ENCODE measurements at regions not wholly inside any gene's neighbourhood (a gene's known extent, or its start where the extent isn't known, plus 50 kb on each side); places are given as distances from the start of the nearest gene placed in this dataset.

DNA sequence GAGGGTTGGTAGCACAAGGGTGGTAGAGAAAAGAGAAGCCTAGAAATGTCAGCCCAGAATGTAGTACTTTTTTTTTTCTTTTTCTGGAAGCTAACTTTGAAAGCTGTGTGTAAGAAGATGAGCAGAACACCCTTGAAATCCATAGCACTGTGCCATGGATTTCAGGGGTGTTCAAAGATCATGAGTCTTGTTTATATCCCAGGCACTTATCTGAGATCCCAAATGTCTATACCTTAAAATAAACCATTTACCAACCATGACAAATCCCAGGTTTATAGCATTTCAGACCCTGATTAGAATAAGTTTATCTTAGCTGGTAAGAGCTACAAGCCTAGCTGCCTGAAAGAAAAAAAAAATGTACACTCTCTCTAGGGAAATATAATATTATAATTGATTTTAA, 389.9 kb upstream of the ANXA10 start:
- no peak for DNase-seq (ENCODE audit: low spot score)

DNA sequence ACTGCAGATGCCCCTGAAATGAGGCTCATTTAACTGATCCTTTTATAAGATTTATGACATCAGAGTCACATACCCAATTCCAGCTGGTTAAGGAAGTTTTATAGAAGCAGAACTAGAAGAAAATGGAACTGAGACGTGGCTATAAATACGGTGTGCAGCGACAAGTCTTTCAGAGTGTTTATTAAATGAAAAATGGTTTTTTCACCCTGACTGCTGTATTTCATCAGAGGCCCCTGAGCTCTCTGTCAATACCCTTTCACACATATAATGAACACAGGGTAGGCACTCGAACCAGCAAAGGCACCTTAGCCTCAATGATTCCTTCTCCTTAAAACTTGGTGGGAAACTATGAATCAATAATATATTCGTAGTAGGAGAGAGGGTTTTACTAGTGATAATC, 380.8 kb upstream of the ANXA10 start:
- no peak for DNase-seq (ENCODE audit: low spot score)

DNA sequence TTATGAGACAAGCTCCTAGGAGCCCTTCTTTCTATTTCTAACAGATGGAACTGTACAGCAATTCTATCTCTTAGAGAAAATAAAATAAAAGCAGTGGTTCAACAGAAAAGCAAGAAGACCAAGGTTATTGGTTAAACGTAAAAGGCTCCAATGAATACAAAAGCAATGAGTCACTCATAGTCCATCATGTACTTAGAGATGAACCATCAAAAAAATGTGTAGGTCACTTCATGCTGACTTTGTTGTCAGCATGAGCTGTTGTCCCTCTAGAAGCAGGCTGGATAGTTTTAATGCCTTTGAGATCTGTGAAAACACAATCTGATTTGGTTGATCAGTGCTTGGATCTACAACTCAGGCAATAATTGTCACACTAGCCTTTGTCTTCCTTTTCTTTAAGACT, 378.6 kb upstream of the ANXA10 start:
- no peak for DNase-seq (ENCODE audit: low spot score)

- DNase-seq (ENCODE audit: low spot score): no peak
Observed at GRCh38 chr4:167715176-167715575, 377.2 kb upstream of the ANXA10 start.

- DNase-seq (ENCODE audit: low spot score): no peak
Observed at GRCh38 chr4:167717495-167717894, 374.8 kb upstream of the ANXA10 start.

GRCh38 chr4:167721617-167722486, 370.5 kb upstream of the ANXA10 start:
- no peak for DNase-seq (ENCODE audit: low spot score)

GRCh38 chr4:167722487-167722808, 369.9 kb upstream of the ANXA10 start:
- DNase-seq (ENCODE audit: low spot score): no peak

DNA sequence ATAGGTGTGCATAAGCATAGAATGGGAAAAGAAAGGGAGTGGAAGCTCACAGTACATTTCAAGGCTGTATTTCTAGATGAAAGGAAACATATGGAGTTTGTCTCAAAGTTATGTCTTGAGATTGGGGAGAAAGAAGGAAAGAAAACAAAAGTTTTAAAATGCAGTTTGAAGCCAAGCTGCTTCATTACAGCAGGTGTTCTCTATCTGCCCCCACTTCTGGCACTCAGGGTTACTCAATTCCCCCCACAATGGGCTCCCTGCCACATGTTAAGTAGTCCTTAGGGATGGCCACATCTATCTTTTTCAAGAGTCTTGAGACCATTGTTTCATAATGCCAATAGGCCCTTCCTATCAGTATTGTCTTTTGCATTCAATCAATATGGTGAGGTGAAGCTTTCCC, 367.4 kb upstream of the ANXA10 start:
- DNase-seq (ENCODE audit: low spot score): no peak

DNA sequence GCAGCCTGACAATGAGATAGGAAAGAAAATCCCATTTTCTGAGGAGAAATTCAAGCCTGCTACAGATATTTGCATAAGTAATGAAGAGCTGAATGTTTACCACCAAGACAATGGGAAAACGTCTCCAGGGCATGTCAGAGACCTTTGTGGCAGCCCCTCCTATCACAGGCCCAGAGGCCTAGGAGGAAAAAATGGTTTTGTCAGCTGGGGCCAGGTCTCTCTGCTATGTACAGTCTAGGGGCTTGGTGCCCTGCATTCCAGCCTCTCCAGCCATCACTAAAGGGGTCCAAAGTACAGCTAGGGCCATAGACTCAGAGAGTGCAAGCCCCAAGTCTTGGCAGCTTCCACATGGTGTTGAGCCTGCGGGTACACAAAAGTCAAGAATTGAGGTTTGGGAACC, 361.6 kb upstream of the ANXA10 start:
- no peak for DNase-seq (ENCODE audit: low spot score)

GRCh38 chr4:167745024-167745687, 347.2 kb upstream of the ANXA10 start:
- no peak for DNase-seq (ENCODE audit: low spot score)

- no peak for DNase-seq (ENCODE audit: low spot score)
Observed at GRCh38 chr4:167767281-167767680, 325.1 kb upstream of the ANXA10 start.

- DNase-seq (ENCODE audit: low spot score): no peak
Observed at GRCh38 chr4:167774646-167775045, 317.7 kb upstream of the ANXA10 start.

DNA sequence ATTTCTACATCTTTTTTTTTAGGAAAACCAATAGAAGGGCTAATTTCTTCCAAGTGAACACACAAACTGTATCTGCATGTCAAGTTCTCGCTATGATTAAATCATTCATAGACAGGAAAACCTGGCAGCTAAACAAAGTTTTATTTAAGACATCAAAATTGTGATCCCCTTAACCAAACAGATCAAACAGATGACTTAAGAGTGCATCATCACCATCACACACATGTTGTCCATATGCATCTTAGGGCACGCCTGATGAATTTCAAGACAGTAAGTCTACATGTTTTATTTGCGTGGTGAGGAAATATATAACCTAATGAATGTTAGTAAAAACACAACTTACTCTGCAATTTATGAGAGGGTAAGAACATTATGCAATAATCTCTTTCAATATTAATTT, 317.0 kb upstream of the ANXA10 start:
- DNase-seq (ENCODE audit: low spot score): no peak

GRCh38 chr4:167779280-167779679, 313.1 kb upstream of the ANXA10 start:
- DNase-seq (ENCODE audit: low spot score): no peak

DNA sequence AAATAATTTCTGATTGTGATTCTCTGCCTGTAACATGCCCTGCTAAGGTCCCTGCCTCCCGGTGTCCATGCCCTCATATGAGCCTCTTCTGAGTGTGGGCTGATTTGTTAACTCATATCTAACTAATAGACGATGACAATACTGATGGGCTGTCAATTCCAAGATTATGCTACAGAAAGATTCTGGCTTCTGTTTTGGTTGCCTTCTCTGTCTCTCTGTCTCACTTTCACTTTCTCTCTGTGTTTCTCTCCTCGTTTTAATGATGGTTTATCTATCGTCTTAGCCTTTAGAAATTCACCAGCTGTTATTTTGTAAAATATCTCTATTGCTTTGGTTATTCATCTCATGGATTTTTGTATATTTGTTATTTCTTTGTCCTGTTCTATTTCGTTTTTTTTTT, 312.5 kb upstream of the ANXA10 start:
- no peak for DNase-seq (ENCODE audit: low spot score)

DNA sequence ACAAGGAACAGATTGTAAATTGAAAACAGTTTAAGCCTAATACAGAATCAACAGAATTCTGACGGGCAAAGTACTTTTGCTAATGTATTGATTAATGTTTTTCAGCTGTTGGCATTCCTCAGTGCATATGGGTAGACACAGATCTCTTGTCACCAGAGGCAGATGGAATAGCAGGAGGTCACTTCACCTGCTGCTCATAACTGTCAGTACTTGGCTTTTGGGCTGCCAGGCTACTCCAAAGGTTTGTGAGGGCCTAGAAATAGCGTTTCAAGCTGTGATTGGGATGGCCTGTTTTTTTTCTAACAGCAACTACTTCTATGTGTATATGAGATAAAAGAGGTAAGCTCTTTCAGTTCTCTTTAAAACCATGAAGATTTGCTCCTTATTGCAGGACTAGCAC, 307.5 kb upstream of the ANXA10 start:
- DNase-seq (ENCODE audit: low spot score): no peak

GRCh38 chr4:167785523-167785922, 306.8 kb upstream of the ANXA10 start:
- no peak for DNase-seq (ENCODE audit: low spot score)

- no peak for DNase-seq (ENCODE audit: low spot score)
Observed at GRCh38 chr4:167786504-167786903, 305.8 kb upstream of the ANXA10 start.

DNA sequence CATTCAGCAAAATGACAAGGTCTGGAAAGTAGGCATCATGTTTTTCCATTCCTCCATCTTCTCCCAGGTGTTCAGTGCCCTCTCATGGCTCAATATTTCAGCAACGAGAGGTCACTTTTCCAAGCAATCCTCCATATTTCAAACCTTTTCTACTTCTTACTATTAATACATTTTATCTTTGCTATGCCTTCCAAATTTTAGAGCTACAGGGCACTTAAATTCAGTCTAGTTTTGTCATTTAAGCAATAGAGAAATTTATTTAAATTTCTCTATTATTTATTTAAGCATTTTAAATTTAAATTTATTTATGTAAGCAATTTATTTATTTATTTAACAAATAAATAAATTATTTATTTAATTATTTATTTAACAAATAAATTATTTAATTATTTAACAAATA, 305.1 kb upstream of the ANXA10 start:
- DNase-seq (ENCODE audit: low spot score): no peak

- no peak for DNase-seq (ENCODE audit: low spot score)
Observed at GRCh38 chr4:167802463-167803212, 289.7 kb upstream of the ANXA10 start.

DNA sequence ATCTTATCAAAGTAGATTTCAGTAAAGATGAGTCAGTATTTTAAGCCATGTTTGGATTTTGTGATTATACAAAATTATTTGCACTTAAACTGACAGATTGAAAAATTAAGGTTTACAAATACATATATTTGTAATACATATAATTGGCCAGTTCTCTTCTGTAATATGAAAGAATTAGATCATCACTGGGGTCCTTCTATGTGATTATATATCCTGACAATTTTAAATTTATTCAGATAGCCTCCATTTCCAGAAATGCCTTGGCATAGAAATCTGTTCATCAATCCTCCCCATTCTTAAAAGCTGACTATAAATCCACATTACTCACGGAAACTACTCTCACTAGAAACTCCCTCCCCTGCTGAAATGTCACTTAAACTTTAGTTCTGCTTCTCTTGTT, 280.4 kb upstream of the ANXA10 start:
- DNase-seq (ENCODE audit: low spot score): no peak

DNA sequence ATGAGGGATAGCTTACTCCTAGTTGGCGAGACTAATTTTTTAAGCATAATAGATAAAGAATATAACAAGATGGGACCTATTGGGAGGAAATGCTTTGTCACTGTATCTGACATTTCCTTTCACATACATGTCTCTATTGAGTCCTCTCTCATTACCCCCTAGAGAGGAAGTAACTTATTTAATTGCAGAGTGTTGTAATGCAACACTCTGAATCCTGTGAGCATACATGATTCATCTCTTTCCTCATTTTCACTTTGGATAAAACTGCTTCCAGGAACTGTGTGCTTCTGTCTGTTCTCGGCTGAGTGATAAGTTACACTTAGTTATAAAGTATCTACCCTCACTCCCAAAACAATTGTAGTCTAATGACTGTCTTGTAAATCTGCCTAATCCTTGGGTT, 266.1 kb upstream of the ANXA10 start:
- DNase-seq (ENCODE audit: low spot score): no peak

DNA sequence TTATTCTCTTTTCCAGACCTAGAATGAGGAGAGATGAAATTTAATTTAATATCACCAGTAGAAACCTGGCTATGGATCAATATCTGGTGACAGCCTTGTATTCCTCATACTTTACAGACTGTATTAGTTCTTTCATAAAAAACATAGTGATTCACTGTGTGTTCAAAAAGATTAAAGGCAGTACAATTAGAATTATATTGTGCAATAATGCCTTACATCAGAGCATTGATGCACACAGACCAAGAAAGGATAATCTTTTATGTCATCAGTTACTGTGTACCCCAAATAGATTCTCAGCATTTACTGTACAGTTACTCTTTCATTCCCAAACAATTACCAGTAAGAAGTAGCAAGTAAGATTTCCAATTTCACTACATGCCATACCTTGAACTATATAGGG, 260.5 kb upstream of the ANXA10 start:
- no peak for DNase-seq (ENCODE audit: low spot score)

Measured in D341Med (cell line).